GM19328 (cell line): ENCODE measurements at regions not wholly inside any gene's neighbourhood (a gene's known extent, or its start where the extent isn't known, plus 50 kb on each side); places are given as distances from the start of the nearest gene placed in this dataset.

Experiments
- ATAC-seq: cut with Tn5 transposase; IDR thresholded peaks from one replicate; pipeline ENCODE4 v1.9.1; 2021; ENCODE audit warnings: mild to moderate bottlenecking, moderate library complexity; ENCODE audit not compliant: unreplicated experiment

DNA sequence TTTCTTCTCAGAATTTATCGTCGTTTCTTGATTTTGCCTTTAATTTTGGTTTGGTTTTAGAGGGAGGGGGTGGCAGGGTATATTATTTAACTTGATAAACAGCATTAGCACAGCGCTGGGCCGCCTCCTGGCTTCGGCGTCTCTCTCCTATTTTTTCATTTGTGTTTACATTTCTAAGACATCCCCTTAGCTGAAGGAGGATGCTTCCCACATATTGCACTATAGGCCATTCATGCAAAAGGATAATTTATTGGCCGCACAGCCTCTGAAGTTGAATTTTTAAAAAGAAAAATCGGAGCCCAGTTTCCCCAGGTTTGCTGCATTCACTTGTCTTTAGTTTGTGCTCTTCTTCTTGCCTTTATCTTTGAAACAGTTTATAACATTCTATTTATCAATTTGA, 497.4 kb upstream of the ZFHX3 start:
- ATAC-seq: no peak

DNA sequence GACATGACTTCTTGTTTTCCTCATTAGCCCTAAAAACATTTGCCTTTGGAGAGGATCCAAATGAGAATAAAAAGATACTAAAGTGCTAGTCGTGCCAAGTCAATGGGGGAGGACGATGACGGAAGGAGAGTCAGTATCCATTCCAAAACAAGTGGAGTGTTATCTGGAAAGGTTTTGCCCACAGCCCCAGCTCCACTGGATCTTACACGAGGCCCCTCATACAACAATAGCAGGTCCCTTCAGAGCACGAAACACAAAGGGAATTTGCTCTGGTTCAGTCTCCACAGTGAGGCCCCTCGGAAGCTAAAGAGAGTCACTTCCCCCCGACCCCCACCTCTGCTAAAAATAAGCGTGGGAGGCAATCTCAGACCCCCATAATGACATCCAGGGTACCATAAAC, 496.9 kb upstream of the ZFHX3 start:
- ATAC-seq: no peak

DNA sequence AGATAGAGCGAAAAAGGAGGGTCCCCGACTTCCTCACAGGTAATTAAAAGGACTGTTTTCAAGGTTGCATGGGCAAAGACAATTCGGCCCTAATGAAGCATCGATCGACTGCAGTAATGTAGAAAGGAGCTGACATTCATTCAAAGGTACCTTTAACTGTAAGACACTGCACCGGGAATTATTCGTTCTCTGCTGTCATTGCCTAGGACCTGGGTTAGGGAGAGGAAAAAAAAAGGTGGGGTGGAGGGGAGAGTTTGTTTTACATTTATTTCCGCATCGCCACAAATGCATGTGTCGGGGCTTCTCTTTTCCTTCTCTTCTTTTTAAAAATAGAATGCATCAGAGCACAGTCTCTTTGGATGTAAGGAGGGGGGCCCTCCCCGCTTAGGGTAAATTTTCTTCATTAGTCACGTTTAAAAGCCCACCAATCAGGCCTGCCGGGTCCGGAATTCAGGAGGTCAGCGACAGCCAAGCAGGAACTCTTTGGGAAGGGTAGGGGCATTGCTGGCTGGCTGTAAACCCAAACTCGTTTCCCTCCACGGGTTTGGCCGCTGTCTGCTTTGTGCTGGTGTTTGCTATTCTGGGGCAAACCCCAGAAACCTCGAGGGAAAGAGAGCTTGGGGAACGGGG, 496.2 kb upstream of the ZFHX3 start:
- ATAC-seq: no peak

DNA sequence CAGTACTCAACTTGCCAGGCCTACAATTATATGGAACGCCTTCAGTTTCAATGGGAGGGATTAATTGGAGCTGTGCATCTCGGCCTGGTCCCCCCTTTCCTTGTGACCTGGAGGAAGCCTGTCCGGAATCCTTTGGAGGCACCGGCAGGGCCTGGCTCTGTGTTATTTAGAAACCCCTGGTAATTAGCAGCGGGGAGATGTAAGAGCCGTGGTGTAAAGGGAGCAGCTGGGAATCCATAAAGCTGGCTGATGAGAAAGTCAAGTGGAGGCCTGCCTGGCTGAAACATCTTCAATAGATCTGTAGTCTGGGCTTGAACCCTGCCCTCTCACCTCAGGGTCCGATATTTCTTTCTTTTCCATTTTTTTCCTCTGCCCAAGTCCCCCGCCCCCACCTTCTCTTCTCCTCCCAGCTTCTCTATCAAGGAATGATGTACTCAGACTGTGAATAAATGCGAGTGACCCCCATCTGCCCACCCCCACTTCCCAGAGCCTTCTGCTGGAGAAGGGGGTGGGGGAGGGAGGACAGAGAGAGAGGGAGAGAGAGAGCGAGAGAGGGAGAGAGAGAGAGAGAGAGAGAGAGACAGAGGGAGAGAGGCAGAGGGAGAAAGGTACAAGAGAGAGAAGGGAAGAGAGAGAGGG, 495.5 kb upstream of the ZFHX3 start:
- no peak for ATAC-seq

DNA sequence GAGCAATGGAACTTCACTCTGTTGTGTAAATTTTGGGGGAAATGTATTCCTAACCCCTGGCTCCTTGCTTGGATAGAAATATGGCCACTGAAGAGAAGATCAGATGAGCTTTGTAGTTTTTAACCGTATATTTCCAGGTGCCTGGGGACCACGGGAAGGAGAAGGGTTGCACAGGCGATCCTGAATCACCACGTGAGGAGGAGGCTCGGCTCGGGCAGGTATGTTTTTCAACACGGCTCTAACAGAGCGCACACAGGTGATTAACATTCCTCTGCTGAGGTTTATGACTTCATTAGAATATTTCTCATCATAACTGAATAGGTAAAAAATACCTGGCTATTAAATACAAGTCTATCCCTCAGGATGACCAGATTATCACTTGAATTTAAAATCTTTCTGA, 495.0 kb upstream of the ZFHX3 start:
- no peak for ATAC-seq

DNA sequence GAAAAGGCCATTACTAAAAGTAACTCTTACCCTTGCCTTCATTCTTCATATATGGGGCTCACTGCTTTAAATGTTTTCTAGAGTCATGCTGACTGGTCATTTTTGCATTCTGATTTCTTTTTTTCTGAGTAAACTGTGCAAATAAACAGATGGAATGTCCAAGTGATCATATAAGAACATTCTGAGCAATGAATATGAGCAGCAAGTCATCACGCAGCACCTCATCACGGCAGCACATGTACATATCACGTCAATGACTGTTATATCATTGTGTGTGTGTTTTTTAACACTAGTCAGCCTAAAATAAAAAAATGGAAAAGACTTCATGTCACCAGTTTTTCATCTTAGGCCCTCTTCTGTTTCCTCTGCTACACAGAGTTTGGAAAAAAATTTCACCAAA, 490.0 kb upstream of the ZFHX3 start:
- no peak for ATAC-seq

DNA sequence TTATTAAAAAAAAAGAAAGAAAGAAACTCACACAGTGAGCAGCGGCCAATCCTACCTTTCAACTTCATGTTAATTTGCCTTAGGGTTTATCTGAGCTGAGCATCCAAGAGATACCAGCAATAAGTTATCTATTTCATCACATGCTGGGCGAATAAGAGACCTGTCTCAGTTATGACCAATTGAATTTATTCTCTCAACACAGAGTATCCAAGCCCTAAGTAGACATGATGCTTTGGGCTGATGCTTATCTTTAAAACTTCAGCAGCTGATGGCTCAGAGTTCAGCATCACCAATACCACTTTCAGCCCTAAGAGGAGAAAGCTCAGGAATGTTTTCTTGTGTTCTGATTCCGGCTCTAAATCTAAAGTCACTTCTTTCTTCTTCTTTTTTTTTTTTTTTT, 489.0 kb upstream of the ZFHX3 start:
- ATAC-seq: no peak

DNA sequence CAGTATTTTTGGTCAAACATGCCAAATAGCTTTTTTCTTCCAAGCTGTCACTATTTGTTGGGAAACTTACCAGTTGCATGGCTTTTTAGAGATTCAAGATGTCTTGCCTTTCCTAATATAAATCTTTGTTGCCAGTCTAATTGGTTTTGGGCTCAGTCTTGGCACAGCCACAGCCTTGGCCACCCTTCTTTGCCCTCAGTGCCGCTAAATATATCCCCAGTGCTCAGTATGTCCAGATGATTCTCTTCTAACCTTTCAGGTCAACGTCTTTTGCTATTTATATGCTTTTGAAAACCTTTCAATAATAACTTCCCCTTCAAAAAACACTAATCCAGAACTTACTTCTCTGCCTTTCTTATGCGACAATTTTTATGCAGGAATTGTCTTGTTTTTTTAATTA, 483.1 kb upstream of the ZFHX3 start:
- ATAC-seq: no peak

DNA sequence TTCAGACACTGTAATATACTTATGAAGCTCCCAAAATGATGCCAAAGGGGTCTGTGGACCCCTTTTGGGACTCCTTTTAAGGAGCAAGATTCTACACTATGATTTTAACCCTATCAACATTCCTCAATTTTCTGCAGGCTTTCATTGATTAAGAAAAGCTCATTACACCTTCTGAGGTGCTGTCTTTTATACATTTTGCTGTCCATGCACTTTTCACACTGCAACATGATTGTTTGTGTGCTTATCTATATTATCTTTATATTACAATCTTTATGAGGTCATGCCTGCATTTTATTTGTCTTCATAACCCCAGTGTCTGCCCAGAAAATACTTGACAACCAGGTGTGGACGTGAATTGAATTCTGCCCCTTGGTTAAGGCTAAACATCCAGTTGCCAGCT, 482.6 kb upstream of the ZFHX3 start:
- ATAC-seq: no peak

DNA sequence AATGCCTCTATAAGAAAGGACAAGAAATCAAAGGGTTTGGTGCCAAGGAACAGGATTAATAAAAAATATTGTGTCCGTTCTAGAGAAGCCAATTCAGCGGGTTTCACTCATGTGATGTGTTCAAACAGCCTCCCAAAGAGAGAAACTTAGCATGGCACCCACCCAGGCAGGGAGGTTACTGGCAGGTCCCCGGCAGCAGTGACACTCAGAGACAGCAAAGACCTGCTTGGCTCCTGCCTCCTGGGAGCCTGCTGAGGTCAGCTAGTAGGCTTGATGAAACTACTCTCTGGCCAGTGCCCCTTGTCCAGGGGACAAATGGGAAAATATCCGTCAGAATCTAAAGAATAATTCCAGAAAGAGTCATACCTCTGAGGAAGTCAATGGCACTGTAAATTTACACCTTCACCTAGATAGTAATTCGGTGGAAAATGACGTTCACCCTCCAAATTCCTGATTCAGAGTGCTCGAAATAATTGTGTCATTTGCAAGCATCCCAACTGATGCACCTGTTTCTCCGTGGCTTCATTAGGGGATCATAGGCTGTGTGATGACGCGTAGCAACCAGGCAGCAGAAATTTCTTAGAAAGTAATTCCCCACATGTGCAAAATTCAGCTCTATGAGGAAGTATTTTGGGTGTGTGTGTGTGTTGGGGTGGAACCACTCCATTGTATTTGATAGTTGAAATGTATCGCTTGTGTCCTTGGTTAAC, 481.5 kb upstream of the ZFHX3 start:
- no peak for ATAC-seq

DNA sequence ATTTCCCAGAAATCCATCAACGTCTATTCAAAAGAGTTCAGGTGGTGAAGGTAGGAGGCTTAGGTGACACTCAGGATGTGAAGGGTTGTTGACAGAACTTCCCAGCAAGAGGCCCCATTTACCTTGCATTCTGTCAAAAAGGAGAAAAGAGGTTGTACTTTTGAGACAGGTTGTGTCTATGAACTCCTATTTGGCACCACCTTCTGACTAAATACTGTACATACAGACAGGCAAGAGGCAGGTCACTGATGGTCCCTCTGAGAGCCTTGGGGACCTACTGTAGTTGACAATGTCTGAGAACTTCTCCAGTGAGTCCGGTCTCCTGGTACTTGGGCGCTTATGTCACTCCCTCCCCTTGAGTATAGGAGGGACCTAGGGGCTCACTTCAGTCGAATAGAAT, 479.3 kb upstream of the ZFHX3 start:
- ATAC-seq: no peak

DNA sequence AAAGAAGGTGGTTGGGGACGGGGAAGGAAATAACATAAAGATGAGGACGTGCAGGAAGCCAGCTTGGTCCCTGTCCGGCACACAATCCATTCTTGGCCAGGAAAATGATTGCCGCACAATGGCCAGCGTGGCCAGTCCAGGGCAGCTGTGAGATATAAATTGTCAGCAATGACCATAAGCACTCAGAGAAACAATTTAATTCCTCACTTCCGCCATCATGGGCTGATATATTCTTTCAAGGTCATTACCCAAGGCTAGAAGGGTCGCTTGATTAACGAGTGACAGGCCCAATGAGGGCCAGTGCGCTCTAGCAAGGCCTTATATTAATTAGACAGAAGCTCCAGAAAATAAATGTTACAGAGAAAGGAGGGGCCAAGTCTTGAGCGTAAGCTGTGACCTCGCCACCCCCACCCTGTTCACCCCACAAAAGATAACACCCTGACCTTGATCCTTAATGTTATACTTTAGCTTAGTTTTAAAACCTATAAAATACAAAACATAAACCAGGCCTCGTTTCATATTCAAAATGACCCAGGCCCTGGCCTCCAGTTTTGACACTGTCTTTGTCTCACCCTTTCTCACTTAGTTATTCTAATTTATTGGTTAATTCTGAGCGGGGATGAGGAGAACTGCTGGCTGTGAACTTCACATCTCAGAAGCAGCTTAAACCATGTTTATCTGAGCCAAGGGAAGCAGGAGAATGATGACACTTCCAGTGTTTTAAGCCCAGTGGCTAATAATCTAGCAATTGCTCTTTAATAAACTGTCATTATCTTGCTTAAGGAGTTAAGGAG, 478.3 kb upstream of the ZFHX3 start:
- ATAC-seq: no peak

DNA sequence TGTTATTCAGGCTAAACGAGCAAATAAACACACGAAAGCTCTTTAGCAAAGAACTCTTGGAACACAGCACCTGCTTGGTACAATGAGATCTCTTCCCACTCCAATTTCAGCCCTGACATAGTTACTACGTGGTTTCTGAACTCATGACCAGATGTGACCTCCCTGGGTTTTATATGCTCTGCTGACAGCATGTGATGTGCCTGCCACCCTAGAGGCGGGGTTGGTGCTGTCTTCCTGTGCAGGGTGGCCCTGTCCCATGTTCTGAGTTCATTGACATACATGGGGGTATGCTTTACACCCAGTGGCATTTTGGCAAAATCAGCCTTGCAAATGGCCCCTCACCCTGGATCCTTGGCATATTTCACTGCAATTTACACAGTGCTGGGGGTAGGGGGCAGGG, 475.3 kb upstream of the ZFHX3 start:
- no peak for ATAC-seq

DNA sequence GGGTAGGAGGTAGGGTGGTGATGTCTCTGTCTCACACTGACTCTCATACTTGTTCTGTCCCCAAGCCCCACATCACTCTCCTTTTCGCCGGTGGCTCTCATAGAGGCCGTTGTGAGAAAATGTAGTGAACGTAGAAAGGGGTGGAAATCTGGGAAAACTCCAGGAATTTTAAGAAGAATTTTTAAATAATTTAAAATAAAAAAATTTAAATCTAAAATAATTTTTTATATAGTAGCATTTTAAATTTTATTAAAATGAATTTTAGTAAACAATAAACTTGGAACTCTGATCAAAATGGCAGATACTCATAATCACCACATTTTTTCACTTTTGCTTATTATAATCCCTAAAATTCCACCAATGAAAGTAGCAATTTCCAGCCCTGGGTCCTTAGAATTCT, 473.6 kb upstream of the ZFHX3 start:
- no peak for ATAC-seq

DNA sequence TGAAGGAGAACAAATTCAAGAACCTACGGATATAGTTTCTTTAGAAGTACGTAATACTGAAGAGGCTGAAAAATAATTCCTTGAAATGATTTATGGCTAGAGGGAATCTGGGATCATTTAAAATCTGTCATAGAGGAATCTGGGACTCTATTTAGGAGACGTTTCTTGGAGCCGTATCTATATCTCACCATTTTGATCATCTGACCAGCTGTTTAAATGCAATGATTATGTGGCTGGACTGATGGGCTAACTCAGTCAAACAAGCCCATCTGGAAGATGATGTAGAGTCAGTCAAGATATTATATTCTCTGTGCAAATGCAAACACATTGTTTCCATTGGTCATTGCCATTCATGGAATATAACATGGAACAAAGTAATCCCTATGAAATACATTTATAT, 467.7 kb upstream of the ZFHX3 start:
- ATAC-seq: no peak

DNA sequence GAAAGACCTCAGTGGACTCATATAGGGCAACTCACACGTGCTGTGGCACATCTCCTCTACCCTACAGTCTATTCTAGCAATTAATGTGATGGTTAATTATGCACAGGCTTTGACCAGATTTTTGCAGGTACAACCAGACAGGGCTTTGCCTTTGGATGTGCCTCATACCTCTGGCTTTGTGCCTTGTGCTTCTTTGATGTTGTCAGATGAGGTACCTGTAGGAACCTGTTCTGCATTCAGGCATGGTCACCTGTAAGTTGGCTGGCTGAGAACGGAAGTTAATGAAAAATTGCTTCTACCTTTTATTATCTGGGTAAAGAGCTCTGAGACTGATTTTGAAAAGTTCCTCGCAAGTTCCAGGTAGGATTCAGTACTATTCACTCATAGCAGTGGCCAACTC, 462.9 kb upstream of the ZFHX3 start:
- ATAC-seq: no peak

DNA sequence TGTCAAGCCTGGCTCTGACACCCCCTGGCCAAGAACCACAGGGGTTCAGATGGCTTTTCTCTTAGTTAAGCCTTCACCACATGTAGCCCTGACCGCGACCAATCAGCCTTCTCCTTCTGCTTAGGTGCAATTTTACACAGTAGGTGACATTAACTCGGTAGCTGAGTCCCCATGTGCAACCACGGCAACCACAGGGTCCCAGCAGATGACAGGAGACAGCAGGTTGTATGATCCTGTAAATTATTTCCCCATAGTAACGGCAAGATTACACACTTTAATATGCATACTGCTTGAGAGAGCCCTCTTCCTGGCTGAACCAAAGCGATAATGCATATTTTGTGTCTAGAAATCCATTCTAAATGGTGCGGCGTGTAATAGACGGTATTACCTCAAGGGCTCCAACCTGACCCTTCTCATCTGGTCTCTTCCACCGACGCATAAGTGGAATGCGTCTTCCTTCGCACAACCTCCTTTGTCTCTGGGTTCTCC, 458.7 kb upstream of the ZFHX3 start:
- ATAC-seq: no peak

DNA sequence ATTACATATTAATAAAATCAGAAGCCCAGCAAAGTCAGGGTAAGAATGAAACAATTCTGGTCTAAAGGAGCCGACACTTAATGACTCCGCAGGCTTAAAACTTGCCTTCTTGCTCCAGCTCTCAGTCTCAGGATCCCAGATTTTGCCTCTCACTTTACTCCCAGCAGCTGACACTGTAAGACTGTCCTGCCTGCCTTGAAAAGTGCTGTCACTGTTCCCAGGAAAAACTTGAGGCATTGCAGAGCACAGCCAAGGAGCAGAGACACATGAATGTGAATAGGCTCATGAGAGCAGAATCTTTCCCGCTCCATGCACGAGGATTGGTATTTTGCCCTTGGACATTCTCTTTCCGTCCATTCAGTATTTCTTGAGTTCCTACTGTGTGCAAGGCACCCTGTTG, 457.6 kb upstream of the ZFHX3 start:
- no peak for ATAC-seq

DNA sequence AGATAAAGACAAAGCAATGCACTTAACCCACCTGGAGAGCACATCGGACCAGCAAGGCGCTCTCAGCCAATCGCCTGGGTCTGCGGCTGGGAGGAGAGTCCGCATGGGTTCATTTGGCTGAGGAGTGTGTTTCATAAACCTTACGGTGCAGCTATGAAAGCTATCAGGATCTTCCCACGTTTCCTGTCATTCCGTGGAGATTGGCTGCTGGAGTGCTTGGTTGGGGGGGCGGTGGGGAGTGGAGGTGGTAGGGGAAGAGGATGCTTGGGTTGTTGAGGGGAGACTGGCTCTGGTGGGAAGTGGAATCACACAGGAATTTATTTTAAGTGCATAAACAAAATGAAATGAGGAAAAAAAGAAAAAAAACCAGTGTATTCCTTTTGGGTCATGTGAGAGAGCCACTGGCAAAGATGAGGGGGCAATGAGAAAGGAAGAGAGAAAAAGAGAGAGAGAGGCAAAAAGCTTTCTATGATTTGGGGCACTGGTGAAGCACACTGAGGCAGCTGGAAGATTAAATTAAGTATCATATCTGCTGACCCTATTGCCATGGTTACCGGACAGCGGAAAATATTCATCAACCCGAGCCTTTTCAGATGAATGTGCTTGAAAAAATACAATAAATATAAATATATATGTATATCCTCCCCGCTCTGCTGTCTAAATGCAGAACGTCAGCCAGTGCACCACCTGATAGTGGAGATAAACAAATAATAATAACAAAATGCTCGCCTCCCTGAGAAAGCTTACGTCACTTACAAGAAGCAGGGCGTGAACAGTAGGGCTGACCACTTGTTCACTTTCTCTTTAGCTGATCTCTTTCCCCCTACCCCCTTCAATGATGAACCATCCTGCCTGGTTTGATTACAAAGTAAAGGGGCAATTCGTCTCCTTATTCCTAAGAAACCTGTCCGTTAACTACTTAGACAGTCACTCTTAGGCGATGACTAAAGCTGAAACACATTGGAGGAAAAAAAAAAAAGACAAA, 457.0 kb upstream of the ZFHX3 start:
- no peak for ATAC-seq

DNA sequence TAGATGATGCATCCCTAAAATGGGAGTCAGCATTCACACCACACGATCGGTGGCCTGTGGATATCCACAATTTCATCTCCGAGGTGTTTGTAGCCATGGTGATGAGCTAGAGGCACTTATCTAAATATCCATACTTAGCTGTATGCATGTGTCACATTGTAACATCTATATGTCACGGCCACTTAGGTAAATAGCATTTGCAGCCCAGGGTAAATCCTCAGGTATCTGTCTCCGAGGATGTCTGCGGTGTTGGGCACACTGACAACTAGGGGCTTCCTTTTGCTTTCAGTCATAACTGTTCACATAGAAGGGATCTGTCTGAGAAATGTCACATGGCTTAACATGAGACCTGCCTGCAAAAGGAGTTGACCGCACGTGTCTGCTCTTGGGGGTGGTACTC, 455.2 kb upstream of the ZFHX3 start:
- no peak for ATAC-seq
